ENCODE measurements at regions not wholly inside any gene's neighbourhood (a gene's known extent, or its start where the extent isn't known, plus 50 kb on each side); places are given as distances from the start of the nearest gene placed in this dataset.

- TF ChIP-seq, protein P1, sequence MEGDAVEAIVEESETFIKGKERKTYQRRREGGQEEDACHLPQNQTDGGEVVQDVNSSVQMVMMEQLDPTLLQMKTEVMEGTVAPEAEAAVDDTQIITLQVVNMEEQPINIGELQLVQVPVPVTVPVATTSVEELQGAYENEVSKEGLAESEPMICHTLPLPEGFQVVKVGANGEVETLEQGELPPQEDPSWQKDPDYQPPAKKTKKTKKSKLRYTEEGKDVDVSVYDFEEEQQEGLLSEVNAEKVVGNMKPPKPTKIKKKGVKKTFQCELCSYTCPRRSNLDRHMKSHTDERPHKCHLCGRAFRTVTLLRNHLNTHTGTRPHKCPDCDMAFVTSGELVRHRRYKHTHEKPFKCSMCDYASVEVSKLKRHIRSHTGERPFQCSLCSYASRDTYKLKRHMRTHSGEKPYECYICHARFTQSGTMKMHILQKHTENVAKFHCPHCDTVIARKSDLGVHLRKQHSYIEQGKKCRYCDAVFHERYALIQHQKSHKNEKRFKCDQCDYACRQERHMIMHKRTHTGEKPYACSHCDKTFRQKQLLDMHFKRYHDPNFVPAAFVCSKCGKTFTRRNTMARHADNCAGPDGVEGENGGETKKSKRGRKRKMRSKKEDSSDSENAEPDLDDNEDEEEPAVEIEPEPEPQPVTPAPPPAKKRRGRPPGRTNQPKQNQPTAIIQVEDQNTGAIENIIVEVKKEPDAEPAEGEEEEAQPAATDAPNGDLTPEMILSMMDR (IDR thresholded peaks at IDR 0.05) = no peak
- TF ChIP-seq FOXJ3 (CRISPR knock-in tag; IDR thresholded peaks at IDR 0.05; ENCODE audit: borderline replicate concordance) (no peak), SP1 (CRISPR knock-in tag; conservative IDR thresholded peaks at IDR 0.05) (no peak), CREM (CRISPR knock-in tag; IDR thresholded peaks at IDR 0.05) (no peak), ETV6 (CRISPR knock-in tag; IDR thresholded peaks at IDR 0.05) (no peak)
- TF ChIP-seq, protein P2, sequence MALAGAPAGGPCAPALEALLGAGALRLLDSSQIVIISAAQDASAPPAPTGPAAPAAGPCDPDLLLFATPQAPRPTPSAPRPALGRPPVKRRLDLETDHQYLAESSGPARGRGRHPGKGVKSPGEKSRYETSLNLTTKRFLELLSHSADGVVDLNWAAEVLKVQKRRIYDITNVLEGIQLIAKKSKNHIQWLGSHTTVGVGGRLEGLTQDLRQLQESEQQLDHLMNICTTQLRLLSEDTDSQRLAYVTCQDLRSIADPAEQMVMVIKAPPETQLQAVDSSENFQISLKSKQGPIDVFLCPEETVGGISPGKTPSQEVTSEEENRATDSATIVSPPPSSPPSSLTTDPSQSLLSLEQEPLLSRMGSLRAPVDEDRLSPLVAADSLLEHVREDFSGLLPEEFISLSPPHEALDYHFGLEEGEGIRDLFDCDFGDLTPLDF (CRISPR knock-in tag; IDR thresholded peaks at IDR 0.05) = no peak
These were observed 224.3 kb downstream of the UBE3D start for GRCh38 chr6:82841309-82841708.
